ENCODE measurements at regions not wholly inside any gene's neighbourhood (a gene's known extent, or its start where the extent isn't known, plus 50 kb on each side); places are given as distances from the start of the nearest gene placed in this dataset.
A peak's percentile ranks its signal among the peaks of the same experiment; 100 is the strongest.

DNA sequence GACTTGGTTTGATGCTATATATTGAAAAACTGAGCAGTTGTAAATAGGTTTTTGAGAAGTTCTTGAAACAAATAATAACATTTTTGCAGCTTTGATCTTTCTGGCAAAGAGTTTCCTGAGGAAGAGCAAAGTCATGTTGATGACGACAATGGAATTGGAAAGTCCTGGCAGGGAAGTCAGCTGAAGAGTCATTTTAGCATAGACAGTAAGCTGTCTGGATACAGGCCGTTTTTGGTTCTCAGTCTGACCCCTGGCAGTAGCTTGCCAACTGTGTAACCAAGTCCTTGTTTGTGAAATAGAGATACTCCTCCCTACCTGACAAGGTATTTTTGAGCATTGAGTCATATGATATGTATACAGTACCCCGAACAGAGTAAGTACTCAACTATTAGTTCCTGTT is 193.3 kb downstream of the C11orf91 start:
- 90% methylated on average over 3 of the region's 3 CpGs for WGBS (ENCODE audit: low lambda C conversion rate, missing lambda C conversion rate)
- Histone ChIP-seq H3K4me1 (ENCODE audit: insufficient read depth) (no peaks in the 10 kb centered on the region), H4K20me1 (ENCODE audit: insufficient read depth, poor library complexity, severe bottlenecking) (no peaks in the 10 kb centered on the region), H3K4me3 (no peak overlapping the region), H3K9me2 (replicated peaks; ENCODE audit: insufficient read depth) (no peaks in the 10 kb centered on the region), H3K27ac (no peak overlapping the region), H3K9me3 (ENCODE audit: low read depth) (no peaks in the 10 kb centered on the region), H3K79me2 (no peaks in the 10 kb centered on the region), H2AFZ (no peak overlapping the region), H3K27me3 (peaks cover 10% of the 10 kb centered on the region), H3K4me2 (no peak overlapping the region), H3K36me3 (replicated peaks; ENCODE audit: insufficient read depth, low read depth) (no peaks in the 10 kb centered on the region)
- DNase-seq (ENCODE audit: low spot score): no peak
- no peak for TF ChIP-seq EZH2 (IDR thresholded peaks at IDR 0.05; ENCODE audit: borderline replicate concordance)
- TF ChIP-seq EZH2phosphoT487 (IDR thresholded peaks at IDR 0.05; ENCODE audit: low read depth, severe bottlenecking, unreplicated experiment): no peak
- TF ChIP-seq, protein P1, sequence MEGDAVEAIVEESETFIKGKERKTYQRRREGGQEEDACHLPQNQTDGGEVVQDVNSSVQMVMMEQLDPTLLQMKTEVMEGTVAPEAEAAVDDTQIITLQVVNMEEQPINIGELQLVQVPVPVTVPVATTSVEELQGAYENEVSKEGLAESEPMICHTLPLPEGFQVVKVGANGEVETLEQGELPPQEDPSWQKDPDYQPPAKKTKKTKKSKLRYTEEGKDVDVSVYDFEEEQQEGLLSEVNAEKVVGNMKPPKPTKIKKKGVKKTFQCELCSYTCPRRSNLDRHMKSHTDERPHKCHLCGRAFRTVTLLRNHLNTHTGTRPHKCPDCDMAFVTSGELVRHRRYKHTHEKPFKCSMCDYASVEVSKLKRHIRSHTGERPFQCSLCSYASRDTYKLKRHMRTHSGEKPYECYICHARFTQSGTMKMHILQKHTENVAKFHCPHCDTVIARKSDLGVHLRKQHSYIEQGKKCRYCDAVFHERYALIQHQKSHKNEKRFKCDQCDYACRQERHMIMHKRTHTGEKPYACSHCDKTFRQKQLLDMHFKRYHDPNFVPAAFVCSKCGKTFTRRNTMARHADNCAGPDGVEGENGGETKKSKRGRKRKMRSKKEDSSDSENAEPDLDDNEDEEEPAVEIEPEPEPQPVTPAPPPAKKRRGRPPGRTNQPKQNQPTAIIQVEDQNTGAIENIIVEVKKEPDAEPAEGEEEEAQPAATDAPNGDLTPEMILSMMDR (IDR thresholded peaks at IDR 0.05; ENCODE audit: poor library complexity): no peak

DNA sequence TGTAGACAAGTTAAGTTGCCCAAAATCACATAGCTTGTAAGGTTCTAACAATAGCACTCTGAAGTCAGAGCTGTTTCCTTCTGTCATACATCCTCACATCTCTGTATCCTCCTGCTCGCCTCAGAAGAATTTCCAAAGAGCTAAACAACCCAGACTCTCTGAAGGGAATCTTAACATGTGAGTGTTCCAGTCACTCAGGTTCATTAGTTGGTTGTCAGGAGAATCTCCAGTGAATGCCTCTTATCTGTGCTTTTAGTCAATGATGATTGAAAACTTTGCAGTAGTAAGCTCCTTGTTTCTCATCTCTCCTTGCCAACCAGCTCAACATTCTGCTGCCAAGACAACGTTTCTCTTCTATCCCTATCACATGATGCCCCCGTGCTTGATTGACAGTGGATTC is 195.5 kb downstream of the C11orf91 start:
- no peak overlapping the region for H2AFZ ChIP-seq
- H4K20me1 ChIP-seq (ENCODE audit: insufficient read depth, poor library complexity, severe bottlenecking): no peaks in the 10 kb centered on the region
- no peaks in the 10 kb centered on the region for H3K36me3 ChIP-seq (replicated peaks; ENCODE audit: insufficient read depth, low read depth)
- H3K4me1 ChIP-seq (ENCODE audit: insufficient read depth): no peaks in the 10 kb centered on the region
- H3K27ac ChIP-seq: no peak overlapping the region
- no peak overlapping the region for H3K4me2 ChIP-seq
- peaks cover 7% of the 10 kb centered on the region for H3K27me3 ChIP-seq
- no peaks in the 10 kb centered on the region for H3K9me2 ChIP-seq (replicated peaks; ENCODE audit: insufficient read depth)
- TF ChIP-seq, protein P1 (IDR thresholded peaks at IDR 0.05; ENCODE audit: poor library complexity): no peak
- TF ChIP-seq EZH2 (IDR thresholded peaks at IDR 0.05; ENCODE audit: borderline replicate concordance): no peak
- 76% methylated on average over 3 of the region's 3 CpGs for WGBS (ENCODE audit: low lambda C conversion rate, missing lambda C conversion rate)
- no peak overlapping the region for H3K4me3 ChIP-seq
- no peaks in the 10 kb centered on the region for H3K9me3 ChIP-seq (ENCODE audit: low read depth)
- H3K79me2 ChIP-seq: no peaks in the 10 kb centered on the region
- DNase-seq (ENCODE audit: low spot score): no peak

DNA sequence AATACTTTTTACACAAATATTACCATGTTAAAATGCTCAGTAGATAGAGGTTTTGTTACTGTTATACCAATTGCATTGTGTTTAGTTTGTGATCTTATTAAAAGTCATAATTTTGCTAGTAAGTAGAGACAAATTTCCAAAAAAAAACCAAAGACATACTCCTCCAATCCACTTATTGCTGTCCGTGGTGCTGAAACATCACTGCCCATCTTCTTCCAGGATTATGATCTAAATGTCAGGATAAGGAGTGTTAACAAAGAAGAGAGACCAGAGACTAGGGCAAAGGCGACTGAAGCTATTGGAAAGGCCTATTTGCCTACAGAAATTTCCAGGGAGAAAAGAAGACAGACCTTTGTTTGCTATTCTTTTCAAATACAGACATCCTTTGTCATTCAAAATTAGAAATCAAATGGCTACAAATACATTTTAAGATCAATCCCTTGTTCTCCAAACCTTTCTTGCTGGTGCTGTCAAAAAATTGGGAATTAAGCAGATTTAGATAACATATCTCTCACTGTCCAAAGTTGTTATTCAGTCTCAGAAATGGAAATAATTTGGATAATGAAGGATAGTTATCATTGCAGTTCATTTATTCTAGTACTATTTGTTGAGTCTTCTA is 199.7 kb downstream of the C11orf91 start:
- Histone ChIP-seq H3K27ac (no peak overlapping the region), H3K27me3 (no peaks in the 10 kb centered on the region), H3K4me3 (no peak overlapping the region), H4K20me1 (ENCODE audit: insufficient read depth, poor library complexity, severe bottlenecking) (no peaks in the 10 kb centered on the region), H3K4me2 (no peak overlapping the region), H3K9me2 (replicated peaks; ENCODE audit: insufficient read depth) (no peaks in the 10 kb centered on the region), H3K9me3 (ENCODE audit: low read depth) (no peaks in the 10 kb centered on the region), H3K36me3 (replicated peaks; ENCODE audit: insufficient read depth, low read depth) (no peaks in the 10 kb centered on the region), H2AFZ (no peak overlapping the region), H3K4me1 (ENCODE audit: insufficient read depth) (no peaks in the 10 kb centered on the region), H3K79me2 (no peaks in the 10 kb centered on the region)
- DNase-seq (ENCODE audit: low spot score): peak; percentile 62
- 28% methylated on average over 2 of the region's 2 CpGs for WGBS (ENCODE audit: low lambda C conversion rate, missing lambda C conversion rate)
- TF ChIP-seq EZH2 (IDR thresholded peaks at IDR 0.05; ENCODE audit: borderline replicate concordance): no peak
- TF ChIP-seq, protein P1 (IDR thresholded peaks at IDR 0.05; ENCODE audit: poor library complexity): no peak
- TF ChIP-seq EZH2phosphoT487 (IDR thresholded peaks at IDR 0.05; ENCODE audit: low read depth, severe bottlenecking, unreplicated experiment): no peak

DNA sequence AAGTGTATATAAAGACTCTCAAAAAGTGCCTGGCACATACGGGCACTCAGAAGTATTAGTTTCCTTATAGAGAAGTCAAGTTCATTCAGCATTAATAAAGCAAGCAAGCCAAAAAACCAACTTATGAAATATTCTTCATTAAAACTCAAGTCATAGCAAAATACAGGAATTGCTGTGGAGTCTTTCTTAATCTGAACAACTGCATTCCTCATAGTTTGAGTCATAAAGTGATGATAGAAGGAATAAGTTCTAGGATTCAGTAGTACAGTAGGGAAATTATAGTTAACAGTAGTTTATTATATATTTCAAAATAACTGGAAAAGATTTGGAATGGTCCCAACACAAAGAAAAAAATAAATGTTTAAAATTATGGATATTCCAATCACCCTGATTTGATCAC is 200.3 kb downstream of the C11orf91 start:
- H4K20me1 ChIP-seq (ENCODE audit: insufficient read depth, poor library complexity, severe bottlenecking): no peaks in the 10 kb centered on the region
- H3K36me3 ChIP-seq (replicated peaks; ENCODE audit: insufficient read depth, low read depth): no peaks in the 10 kb centered on the region
- no peaks in the 10 kb centered on the region for H3K4me1 ChIP-seq (ENCODE audit: insufficient read depth)
- WGBS (ENCODE audit: low lambda C conversion rate, missing lambda C conversion rate): 88% methylated on average over 1 of the region's 1 CpG
- no peaks in the 10 kb centered on the region for H3K79me2 ChIP-seq
- TF ChIP-seq, protein P1 (IDR thresholded peaks at IDR 0.05; ENCODE audit: poor library complexity): no peak
- TF ChIP-seq EZH2phosphoT487 (IDR thresholded peaks at IDR 0.05; ENCODE audit: low read depth, severe bottlenecking, unreplicated experiment) (no peak), EZH2 (IDR thresholded peaks at IDR 0.05; ENCODE audit: borderline replicate concordance) (no peak)
- no peak for DNase-seq (ENCODE audit: low spot score)
- no peaks in the 10 kb centered on the region for H3K9me3 ChIP-seq (ENCODE audit: low read depth)
- H3K4me2 ChIP-seq: no peak overlapping the region
- H2AFZ ChIP-seq: no peak overlapping the region
- H3K27me3 ChIP-seq: no peaks in the 10 kb centered on the region
- H3K4me3 ChIP-seq: no peak overlapping the region
- no peaks in the 10 kb centered on the region for H3K9me2 ChIP-seq (replicated peaks; ENCODE audit: insufficient read depth)
- H3K27ac ChIP-seq: no peak overlapping the region

Measured in hepatocyte (in vitro differentiated cells).